IMR-90 (cell line): ENCODE measurements at regions not wholly inside any gene's neighbourhood (a gene's known extent, or its start where the extent isn't known, plus 50 kb on each side); places are given as distances from the start of the nearest gene placed in this dataset.

Experiments
- ATAC-seq: fragments of 200-7000 bp; cut with Tn5 transposase; 2 replicates; pipeline ENCODE4 v1.9.1; 2020; ENCODE audit warnings: low read depth, mild to moderate bottlenecking, moderate library complexity
- BruUV-seq: library from RNA; stranded (reverse); fragments of 400-500 nt; replicated peaks from 2 replicates; lab custom pipeline; 2021; lab: Mats Ljungman, UMichigan
- CTCF ChIA-PET: fragments of 300-600 bp; formaldehyde crosslinking; extraction: SDS; loops from one replicate; lab custom pipeline; 2021; ENCODE audit warnings: antibody characterized with exemption; lab: Yijun Ruan, JAX
- POLR2A ChIA-PET: fragments of 300-600 bp; sonication (Branson Sonifier 250); formaldehyde crosslinking; loops from one replicate; lab custom pipeline; 2022; ENCODE audit warnings: antibody characterized with exemption; ENCODE audit not compliant: unreplicated experiment; lab: Charles Lee
- DNase-seq: peaks from one replicate; pipeline ENCODE4 v3.0.0; 2013
- H2AFZ ChIP-seq: replicated peaks from 2 replicates; pipeline ENCODE3; 2013; ENCODE audit warnings: low read length, mild to moderate bottlenecking; ENCODE audit not compliant: poor library complexity
- H2AK5ac ChIP-seq: 2 replicates; pipeline ENCODE4 v1.6.1; 2013; ENCODE audit warnings: low read depth, low read length, inconsistent platforms
- H2AK9ac ChIP-seq: replicated peaks from 2 replicates; pipeline ENCODE3; 2013; ENCODE audit warnings: mild to moderate bottlenecking, low read depth, low read length, moderate library complexity; ENCODE audit not compliant: poor library complexity
- H2BK120ac ChIP-seq: 2 replicates; pipeline ENCODE4 v1.6.1; 2013; ENCODE audit warnings: low read depth, low read length, inconsistent platforms
- H2BK15ac ChIP-seq: 3 replicates; pipeline ENCODE4 v1.6.1; 2013; ENCODE audit warnings: low read depth, low read length, inconsistent platforms
- H2BK20ac ChIP-seq: 2 replicates; pipeline ENCODE4 v1.6.1; 2013; ENCODE audit warnings: low read depth, mild to moderate bottlenecking, inconsistent platforms, low read length, moderate library complexity
- H2BK5ac ChIP-seq: 2 replicates; pipeline ENCODE4 v1.6.1; 2013; ENCODE audit warnings: mild to moderate bottlenecking, low read depth, low read length, inconsistent platforms; ENCODE audit not compliant: poor library complexity, severe bottlenecking
- H3K14ac ChIP-seq: replicated peaks from 2 replicates; pipeline ENCODE4 v1.6.1; 2013; ENCODE audit warnings: low read depth, low read length, inconsistent platforms
- H3K18ac ChIP-seq: 2 replicates; pipeline ENCODE4 v1.6.1; 2013; ENCODE audit warnings: low read depth, low read length, control low read depth
- H3K23ac ChIP-seq: 2 replicates; pipeline ENCODE4 v1.6.1; 2013; ENCODE audit warnings: low read depth, low read length, inconsistent platforms
- H3K27ac ChIP-seq: 2 replicates; pipeline ENCODE4 v1.5.1; 2013; ENCODE audit warnings: mild to moderate bottlenecking, control low read depth, low read length; ENCODE audit not compliant: insufficient read depth
- H3K27me3 ChIP-seq: 2 replicates; pipeline ENCODE4 v1.6.1; 2013; ENCODE audit warnings: low read length; ENCODE audit not compliant: control insufficient read depth, insufficient read depth
- H3K36me3 ChIP-seq: 2 replicates; pipeline ENCODE4 v1.6.1; 2013; ENCODE audit warnings: low read length, mixed read lengths; ENCODE audit not compliant: control insufficient read depth, insufficient read depth
- H3K4ac ChIP-seq: 2 replicates; pipeline ENCODE4 v1.6.1; 2013; ENCODE audit warnings: low read depth, low read length, inconsistent platforms
- H3K4me1 ChIP-seq: 2 replicates; pipeline ENCODE4 v1.6.1; 2013; ENCODE audit warnings: low read length, mixed read lengths; ENCODE audit not compliant: control insufficient read depth, insufficient read depth
- H3K4me2 ChIP-seq: 2 replicates; pipeline ENCODE4 v1.6.1; 2013; ENCODE audit warnings: low read depth, mild to moderate bottlenecking, control low read depth, low read length, moderate library complexity
- H3K4me3 ChIP-seq: 2 replicates; pipeline ENCODE4 v1.5.1; 2013; ENCODE audit warnings: low read depth, mild to moderate bottlenecking, control low read depth, low read length, moderate library complexity; ENCODE audit not compliant: insufficient read depth
- H3K56ac ChIP-seq: 2 replicates; pipeline ENCODE4 v1.6.1; 2013; ENCODE audit warnings: low read length, inconsistent platforms; ENCODE audit not compliant: insufficient read depth; ENCODE audit errors: extremely low read depth
- H3K79me1 ChIP-seq, 2 experiments: 2 replicates each; pipeline ENCODE4 v1.6.1; 2013; ENCODE audit warnings: low read length in 2 of 2, inconsistent platforms in 1 of 2, low read depth in 1 of 2
- H3K9ac ChIP-seq: 2 replicates; pipeline ENCODE4 v1.6.1; 2013; ENCODE audit warnings: low read depth, low read length, control low read depth
- H3K9me1 ChIP-seq: 2 replicates; pipeline ENCODE4 v1.6.1; 2013; ENCODE audit warnings: low read length, inconsistent platforms; ENCODE audit not compliant: insufficient read depth
- H3K9me3 ChIP-seq: 2 replicates; pipeline ENCODE4 v1.6.1; 2013; ENCODE audit warnings: low read length; ENCODE audit not compliant: control insufficient read depth, insufficient read depth
- H4K20me1 ChIP-seq: 2 replicates; pipeline ENCODE4 v1.6.1; 2013; ENCODE audit warnings: low read length, inconsistent platforms; ENCODE audit not compliant: insufficient read depth
- H4K5ac ChIP-seq: 2 replicates; pipeline ENCODE4 v1.6.1; 2013; ENCODE audit warnings: mild to moderate bottlenecking, low read depth, low read length, control low read depth
- H4K8ac ChIP-seq, 2 experiments: 2 replicates each; pipeline ENCODE4 v1.6.1; 2013; ENCODE audit warnings: low read depth in 2 of 2, low read length in 2 of 2, control low read depth in 1 of 2, inconsistent platforms in 1 of 2
- H4K91ac ChIP-seq: 2 replicates; pipeline ENCODE4 v1.6.1; 2013; ENCODE audit warnings: low read depth, low read length, inconsistent platforms; ENCODE audit not compliant: insufficient read depth
- RAD21 ChIP-seq: IDR thresholded peaks from 2 replicates; pipeline ENCODE4 v1.6.1; 2012; ENCODE audit warnings: low read length, improper control_type of control experiment
- WGBS, 2 experiments: methylation state at CpG; one replicate each; pipeline versions ENCODE4 v1.1.5 to v1.1.7; 2013; ENCODE audit warnings: missing lambda C conversion rate in 2 of 2; ENCODE audit not compliant: insufficient read length in 1 of 2; ENCODE audit errors: extremely low coverage in 2 of 2; 5-methylcytosine and 5-hydroxymethylcytosine counted together
- dilution Hi-C: fragments of 300-500 bp; cut with HindIII; formaldehyde crosslinking; loops from one replicate; pipeline ENCODE4 v1.14.3; 2018; ENCODE audit warnings: low sequenced_read_pairs; ENCODE audit not compliant: unreplicated experiment
- in situ Hi-C: fragments of 300-500 bp; cut with MboI; formaldehyde crosslinking; loops from 3 replicates; pipeline ENCODE4 v1.14.3; 2019; ENCODE audit warnings: low sequenced_read_pairs, inconsistent platforms, mixed read lengths
- intact Hi-C: fragments of 100-400 bp; cut with micrococcal nuclease; formaldehyde crosslinking; loops from 2 replicates; pipeline ENCODE4 v1.10.0; 2022

DNA sequence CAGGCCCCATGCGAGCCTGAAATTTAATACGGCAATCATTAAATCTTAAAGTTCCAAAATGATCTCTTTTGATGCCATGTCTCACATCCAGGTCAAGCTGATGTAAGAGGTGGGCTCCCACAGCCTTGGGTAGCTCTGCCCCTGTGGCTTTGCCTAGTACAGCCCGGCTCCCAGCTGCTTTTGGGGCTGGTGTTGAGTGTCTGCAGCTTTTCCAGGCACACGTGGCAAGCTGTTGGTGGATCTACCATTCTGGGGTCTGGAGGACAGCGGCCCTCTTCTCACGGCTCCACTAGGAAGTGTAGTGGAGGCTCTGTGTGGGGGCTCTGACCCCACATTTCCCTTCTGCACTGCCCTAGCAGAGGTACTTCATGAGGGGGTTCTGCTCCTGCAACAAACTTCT lies 588.9 kb downstream of the CENPC start:
- H3K4ac ChIP-seq, result no peak overlapping the region
- no peak overlapping the region for H2BK120ac ChIP-seq
- in situ Hi-C loops, result no loop called here
- H3K4me2 ChIP-seq, result no peak overlapping the region
- H2AK9ac ChIP-seq, result no peak overlapping the region
- intact Hi-C loops, result no loop called here
- no peak overlapping the region for H3K14ac ChIP-seq
- dilution Hi-C loops, result no loop called here
- no peak overlapping the region for H3K18ac ChIP-seq
- H3K9me1 ChIP-seq, result no peaks in the 10 kb centered on the region
- no peaks in the 10 kb centered on the region for H3K27me3 ChIP-seq
- H4K5ac ChIP-seq, result no peak overlapping the region
- H2AFZ ChIP-seq, result no peak overlapping the region
- no peak overlapping the region for H4K8ac ChIP-seq
- H3K36me3 ChIP-seq, result no peaks in the 10 kb centered on the region
- no peak overlapping the region for H2BK20ac ChIP-seq
- no peaks in the 10 kb centered on the region for H3K4me1 ChIP-seq
- no peak overlapping the region for H2BK15ac ChIP-seq
- H4K20me1 ChIP-seq, result no peaks in the 10 kb centered on the region
- POLR2A ChIA-PET, result no interaction called here
- no peak overlapping the region for H2AK5ac ChIP-seq
- no peak overlapping the region for H3K4me3 ChIP-seq
- peaks cover 9% of the 10 kb centered on the region for H3K9me3 ChIP-seq
- H2BK5ac ChIP-seq, result no peak overlapping the region
- H3K56ac ChIP-seq, result no peak overlapping the region
- no CpG with 5 or more reads among the region's 6 CpGs for WGBS, 2 experiments
- DNase-seq (no peak), ATAC-seq (no peak)
- no peak overlapping the region for H3K23ac ChIP-seq
- CTCF ChIA-PET, result no interaction called here
- H3K79me1 ChIP-seq, result no peaks in the 10 kb centered on the region
- no peak overlapping the region for H3K9ac ChIP-seq
- H4K91ac ChIP-seq, result no peak overlapping the region
- no TSS peak for BruUV-seq
- H3K27ac ChIP-seq, result no peak overlapping the region
- no peak for TF ChIP-seq RAD21
